ENCODE measurements at regions not wholly inside any gene's neighbourhood (a gene's known extent, or its start where the extent isn't known, plus 50 kb on each side); places are given as distances from the start of the nearest gene placed in this dataset.
A peak's percentile ranks its signal among the peaks of the same experiment; 100 is the strongest.
"Not testable (repeated sequence)": the region's sequence is repeated elsewhere in the genome, so short reads cannot be mapped to it uniquely, and the experiment has no call there.

- H3T11ph ChIP-seq (ENCODE audit: low read length); H3K9me3 ChIP-seq (ENCODE audit: control insufficient read depth, low read depth, low read length); H3K4me2 ChIP-seq (ENCODE audit: insufficient read depth, insufficient read length, low read length); H3K9ac ChIP-seq (ENCODE audit: extremely low read depth, insufficient read length, low read length); H3K18ac ChIP-seq (ENCODE audit: insufficient read length, low read depth, low read length); H3K27ac ChIP-seq (ENCODE audit: insufficient read length, low read depth, low read length); H2BK12ac ChIP-seq (ENCODE audit: insufficient read length, low read depth, low read length); H2BK120ac ChIP-seq (ENCODE audit: low read depth, low read length, poor library complexity, severe bottlenecking); H2AFZ ChIP-seq (ENCODE audit: low read length); H4K91ac ChIP-seq (ENCODE audit: insufficient read length, low read depth, low read length); H3K14ac ChIP-seq (ENCODE audit: insufficient read depth, low read length); H2BK5ac ChIP-seq (ENCODE audit: insufficient read length, low read length); H2BK20ac ChIP-seq (ENCODE audit: low read depth, low read length, poor library complexity, severe bottlenecking); H3K56ac ChIP-seq (ENCODE audit: insufficient read length, low read depth, low read length); H3K23ac ChIP-seq (ENCODE audit: insufficient read length, low read depth, low read length); H4K20me1 ChIP-seq (ENCODE audit: control insufficient read depth, insufficient read depth, insufficient read length); H3K79me1 ChIP-seq (ENCODE audit: insufficient read depth, low read depth, low read length, poor library complexity, severe bottlenecking); H3K27me3 ChIP-seq (ENCODE audit: insufficient read depth, low read length); H3K27me3 Mint-ChIP-seq (ENCODE audit: low read depth); H3K79me2 ChIP-seq (ENCODE audit: insufficient read depth, low read length); H3K4me1 ChIP-seq (ENCODE audit: insufficient read depth, low read length); H3K27ac Mint-ChIP-seq; DNase-seq; H3K4me1 Mint-ChIP-seq; H4K8ac ChIP-seq (replicated peaks; ENCODE audit: insufficient read length, low read depth, low read length); H4K5ac ChIP-seq (ENCODE audit: insufficient read length, low read depth, low read length); H3K4ac ChIP-seq (ENCODE audit: low read depth, low read length); H2BK15ac ChIP-seq (ENCODE audit: low read depth, low read length); H2AK5ac ChIP-seq (ENCODE audit: insufficient read length, low read length); H3K23me2 ChIP-seq (ENCODE audit: insufficient read length, low read depth, low read length, poor library complexity, severe bottlenecking): not testable (repeated sequence)
- Mint-ChIP-seq H3K9me3 (peaks cover 39 to 42% of the 10 kb centered on the region in 2 experiments), H3K36me3 (ENCODE audit: insufficient read depth in 1 of 3, low read depth in 3 of 3) (peaks cover 19 to 55% (median 37%) of the 10 kb centered on the region in 3 experiments), H3K4me3 (peak overlapping the region in 1 of 2 experiments; percentile 14; a peak in 1 of 5 replicates)
- WGBS (ENCODE audit: extremely low coverage, insufficient read length, low lambda C conversion rate), result no CpG with 5 or more reads among the region's 4 CpGs
Measured at GRCh38 chr14:57110411-57110810, 158.3 kb downstream of the EXOC5 start.

All from H9 (cell line).